ENCODE measurements at regions not wholly inside any gene's neighbourhood (a gene's known extent, or its start where the extent isn't known, plus 50 kb on each side); places are given as distances from the start of the nearest gene placed in this dataset.
A peak's percentile ranks its signal among the peaks of the same experiment; 100 is the strongest.

GRCh38 chr14:37900561-37900960 lies 305.1 kb downstream of the TTC6 start:
- H4K20me1 ChIP-seq (ENCODE audit: insufficient read depth, low read length, poor library complexity, severe bottlenecking): no peaks in the 10 kb centered on the region

GRCh38 chr14:37901978-37902377 lies 305.7 kb upstream of the SSTR1 start:
- no peaks in the 10 kb centered on the region for H3K9me3 ChIP-seq (ENCODE audit: insufficient read depth, low read depth, low read length)
- no peaks in the 10 kb centered on the region for H3K9me2 ChIP-seq (replicated peaks; ENCODE audit: low read depth, low read length)
- H3K4me3 ChIP-seq (ENCODE audit: low read length, poor library complexity, severe bottlenecking): no peak overlapping the region
- no peaks in the 10 kb centered on the region for H3K36me3 ChIP-seq (ENCODE audit: insufficient read depth, low read length)
- H3K27me3 ChIP-seq (ENCODE audit: insufficient read depth, low read length, poor library complexity, severe bottlenecking): no peaks in the 10 kb centered on the region
- H3F3A ChIP-seq (ENCODE audit: low read depth): no peaks in the 10 kb centered on the region
- H4K20me1 ChIP-seq (ENCODE audit: insufficient read depth, low read length, poor library complexity, severe bottlenecking): no peaks in the 10 kb centered on the region
- no peak for TF ChIP-seq EZH2phosphoT487 (IDR thresholded peaks at IDR 0.05; ENCODE audit: borderline replicate concordance)
- no peak for TF ChIP-seq CTCF (conservative IDR thresholded peaks at IDR 0.05; ENCODE audit: low read length)
- no peak overlapping the region for H2AFZ ChIP-seq (ENCODE audit: low read length)
- no peaks in the 10 kb centered on the region for H3K79me2 ChIP-seq (ENCODE audit: insufficient read depth, low read length)
- no peak overlapping the region for H3K9ac ChIP-seq (ENCODE audit: low read depth, low read length, poor library complexity, severe bottlenecking)
- no peak overlapping the region for H3K4me2 ChIP-seq (ENCODE audit: low read depth, low read length, poor library complexity, severe bottlenecking)
- peaks cover 3% of the 10 kb centered on the region for H3K4me1 ChIP-seq (ENCODE audit: insufficient read depth, low read length, poor library complexity, severe bottlenecking)

More at GRCh38 chr14:37900561-37900960, 305.1 kb downstream of the TTC6 start:
- Histone ChIP-seq H2AFZ (ENCODE audit: low read length) (no peak overlapping the region), H3K27me3 (ENCODE audit: insufficient read depth, low read length, poor library complexity, severe bottlenecking) (no peaks in the 10 kb centered on the region), H3K9me2 (replicated peaks; ENCODE audit: low read depth, low read length) (no peaks in the 10 kb centered on the region), H3K9ac (ENCODE audit: low read depth, low read length, poor library complexity, severe bottlenecking) (no peak overlapping the region), H3K79me2 (ENCODE audit: insufficient read depth, low read length) (no peaks in the 10 kb centered on the region), H3K4me3 (ENCODE audit: low read length, poor library complexity, severe bottlenecking) (no peak overlapping the region), H3K36me3 (ENCODE audit: insufficient read depth, low read length) (no peaks in the 10 kb centered on the region), H3K9me3 (ENCODE audit: insufficient read depth, low read depth, low read length) (no peaks in the 10 kb centered on the region), H3K4me2 (ENCODE audit: low read depth, low read length, poor library complexity, severe bottlenecking) (no peak overlapping the region), H3F3A (ENCODE audit: low read depth) (no peaks in the 10 kb centered on the region), H3K4me1 (ENCODE audit: insufficient read depth, low read length, poor library complexity, severe bottlenecking) (peaks cover 3% of the 10 kb centered on the region)
- TF ChIP-seq CTCF (conservative IDR thresholded peaks at IDR 0.05; ENCODE audit: low read length) (no peak), EZH2phosphoT487 (IDR thresholded peaks at IDR 0.05; ENCODE audit: borderline replicate concordance) (no peak)

GRCh38 chr14:37903343-37904191 lies 304.1 kb upstream of the SSTR1 start:
- Histone ChIP-seq H3K4me1 (ENCODE audit: insufficient read depth, low read length, poor library complexity, severe bottlenecking) (peaks cover 3% of the 10 kb centered on the region), H3K9ac (ENCODE audit: low read depth, low read length, poor library complexity, severe bottlenecking) (no peak overlapping the region), H3K9me3 (ENCODE audit: insufficient read depth, low read depth, low read length) (no peaks in the 10 kb centered on the region), H3F3A (ENCODE audit: low read depth) (no peaks in the 10 kb centered on the region), H4K20me1 (ENCODE audit: insufficient read depth, low read length, poor library complexity, severe bottlenecking) (no peaks in the 10 kb centered on the region), H2AFZ (ENCODE audit: low read length) (peak overlapping the region; percentile 92), H3K79me2 (ENCODE audit: insufficient read depth, low read length) (no peaks in the 10 kb centered on the region), H3K36me3 (ENCODE audit: insufficient read depth, low read length) (no peaks in the 10 kb centered on the region), H3K27me3 (ENCODE audit: insufficient read depth, low read length, poor library complexity, severe bottlenecking) (no peaks in the 10 kb centered on the region), H3K9me2 (replicated peaks; ENCODE audit: low read depth, low read length) (no peaks in the 10 kb centered on the region), H3K4me2 (ENCODE audit: low read depth, low read length, poor library complexity, severe bottlenecking) (peak overlapping the region; percentile 64), H3K4me3 (ENCODE audit: low read length, poor library complexity, severe bottlenecking) (peak overlapping the region; percentile 52)
- no peak for TF ChIP-seq EZH2phosphoT487 (IDR thresholded peaks at IDR 0.05; ENCODE audit: borderline replicate concordance)
- peak; percentile 78 for TF ChIP-seq CTCF (conservative IDR thresholded peaks at IDR 0.05; ENCODE audit: low read length)

All from Loucy (cell line).